ENCODE measurements at regions not wholly inside any gene's neighbourhood (a gene's known extent, or its start where the extent isn't known, plus 50 kb on each side); places are given as distances from the start of the nearest gene placed in this dataset.

DNA sequence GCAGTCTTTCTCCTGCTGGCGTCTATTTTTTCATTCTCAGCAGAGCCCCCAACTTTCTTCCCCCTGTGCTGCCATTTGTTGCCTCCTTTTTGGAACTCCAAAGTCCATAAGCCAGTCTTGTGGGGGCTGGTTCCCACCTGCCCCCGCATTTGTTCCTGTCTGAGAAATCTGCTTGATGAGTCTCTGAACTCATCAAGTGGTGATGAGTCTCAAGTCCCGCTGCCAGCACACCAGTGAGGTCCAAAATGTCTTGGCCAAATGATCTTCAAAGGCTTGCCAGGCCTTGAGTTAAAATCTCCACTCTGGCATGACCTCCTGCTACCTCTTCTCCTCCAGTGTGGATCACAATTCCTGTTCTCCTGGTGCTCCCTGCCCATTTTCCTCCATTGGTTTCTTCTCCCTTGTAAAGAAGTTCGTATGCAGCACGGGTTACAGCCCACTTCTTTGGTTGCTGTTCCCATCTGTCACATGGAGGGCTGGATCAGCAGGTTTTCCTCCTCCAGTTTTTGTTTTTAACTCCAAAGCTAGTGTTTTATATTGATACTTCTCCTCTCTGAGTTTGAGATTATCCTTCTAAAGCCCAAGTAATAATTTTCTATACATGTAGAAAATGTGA, 72.7 kb upstream of the LIMCH1 start:
- DNase-seq = no peak

DNA sequence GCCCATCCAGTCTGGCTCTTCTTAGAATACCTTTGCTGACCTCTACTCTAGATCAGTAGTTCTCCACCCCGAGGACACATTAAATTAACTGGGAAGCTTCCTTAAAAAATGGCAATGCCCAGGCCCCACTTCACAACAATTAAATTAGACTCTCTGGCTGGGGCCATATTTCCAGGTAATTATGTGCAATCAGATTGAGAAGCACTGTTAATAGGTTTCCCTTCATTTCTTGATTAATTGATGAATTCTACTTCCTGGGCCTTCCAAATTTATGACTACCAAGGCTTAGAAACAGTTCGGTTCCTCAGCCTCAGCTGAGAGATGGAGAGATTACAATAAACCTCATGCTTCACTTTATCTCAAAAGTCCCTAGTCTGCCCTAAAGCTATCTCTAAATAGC, 71.7 kb upstream of the LIMCH1 start:
- no peak for DNase-seq

DNA sequence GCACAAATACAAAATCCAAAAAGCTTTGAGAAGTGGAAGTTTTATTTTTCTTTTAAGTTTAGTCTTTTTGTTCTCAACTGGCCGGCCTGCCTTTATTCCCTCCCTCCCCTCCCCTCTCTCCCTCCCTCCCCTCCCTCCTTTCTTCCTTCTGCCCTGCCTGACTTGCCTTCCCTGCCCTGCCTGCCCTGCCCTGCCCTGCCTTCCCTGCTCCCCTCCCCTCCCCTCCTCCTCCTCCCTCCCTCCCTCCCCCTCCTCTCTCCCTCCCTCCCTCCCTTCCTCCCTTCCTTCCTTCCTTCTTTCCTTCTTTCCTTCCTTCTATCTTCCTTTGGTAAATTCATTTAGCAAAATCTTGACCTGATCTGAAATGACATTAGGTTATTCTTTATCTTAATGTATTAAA, 69.8 kb upstream of the LIMCH1 start:
- DNase-seq = no peak

- no peak for DNase-seq
These were observed 66.6 kb upstream of the LIMCH1 start for GRCh38 chr4:41471126-41472071.

- DNase-seq = no peak
These were observed 65.9 kb upstream of the LIMCH1 start for GRCh38 chr4:41472081-41472480.

- DNase-seq = no peak
These were observed 64.8 kb upstream of the LIMCH1 start for GRCh38 chr4:41473176-41473575.

- no peak for DNase-seq
These were observed 62.6 kb upstream of the LIMCH1 start for GRCh38 chr4:41475402-41475801.

- DNase-seq = no peak
These were observed 61.6 kb upstream of the LIMCH1 start for GRCh38 chr4:41476310-41476885.

DNA sequence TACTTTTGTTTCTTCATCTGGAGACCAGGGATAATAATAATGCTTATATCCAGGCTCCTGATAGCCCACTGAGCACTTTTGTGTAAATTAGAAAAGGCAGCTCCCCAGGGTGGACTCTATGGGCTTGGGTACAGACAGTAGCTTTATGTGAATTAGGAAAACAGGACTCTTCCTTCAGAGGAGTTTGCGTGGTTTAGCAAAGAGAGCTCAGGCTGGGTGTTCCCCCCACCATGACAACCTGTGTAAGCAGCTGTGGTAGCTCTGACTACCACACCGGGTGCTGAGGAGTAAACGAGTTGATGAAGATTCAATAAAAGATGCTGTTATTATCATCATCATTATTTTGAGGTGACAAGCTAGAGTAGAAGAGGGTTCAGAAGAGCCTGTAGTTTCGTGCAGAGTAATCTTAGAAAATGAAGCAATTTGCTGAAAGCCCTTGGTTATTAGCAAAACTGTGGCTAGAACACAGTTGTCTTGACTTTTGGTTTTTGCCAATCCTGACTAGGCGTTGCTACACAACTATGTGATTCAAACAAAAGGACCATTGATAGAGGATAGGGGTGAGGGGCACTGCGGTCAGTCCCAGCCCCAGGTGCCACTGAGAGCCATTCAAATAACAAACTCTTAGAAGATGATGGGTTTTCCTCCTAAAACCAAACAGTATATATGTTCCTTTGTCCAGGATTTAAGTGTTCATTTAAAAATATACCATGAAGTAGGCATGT, 60.6 kb upstream of the LIMCH1 start:
- no peak for DNase-seq

DNA sequence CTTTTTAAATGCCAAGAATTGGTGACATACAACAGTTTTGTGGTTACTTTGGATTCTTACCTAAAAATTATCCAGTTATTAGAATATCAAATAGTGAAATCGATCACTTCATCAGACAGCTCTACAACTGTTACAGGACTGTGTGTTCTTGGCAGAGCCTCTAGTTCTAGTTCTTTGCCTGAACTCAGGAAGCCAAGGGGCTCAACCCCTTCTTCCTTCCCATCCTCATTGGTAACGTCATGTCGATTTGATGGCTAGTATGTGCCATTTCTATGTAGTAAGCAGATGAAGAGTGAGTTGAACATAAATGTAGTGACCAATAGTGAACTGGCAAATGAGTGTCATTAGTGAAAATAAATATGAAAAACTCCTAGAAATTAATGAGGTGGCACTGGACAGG, 59.4 kb upstream of the LIMCH1 start:
- no peak for DNase-seq

DNA sequence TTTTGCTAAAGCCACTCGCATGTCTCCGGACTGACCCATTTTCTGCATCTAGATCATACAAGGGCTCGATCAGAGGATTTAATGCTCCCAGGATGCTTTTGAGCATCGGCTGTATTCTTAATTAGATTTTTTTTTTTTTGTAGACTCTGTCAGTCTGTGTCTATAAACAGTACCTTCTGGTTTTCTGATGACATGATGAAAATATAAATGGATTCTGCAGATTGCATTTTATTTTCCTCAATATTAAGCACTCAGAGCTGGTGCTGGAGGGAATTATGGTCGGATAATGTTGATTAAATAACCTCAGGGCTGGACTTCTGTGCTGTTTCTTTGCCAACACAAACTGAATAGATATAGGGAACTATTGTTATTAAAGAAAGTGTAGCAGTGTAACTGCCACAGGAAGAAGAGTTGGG, 57.1 kb upstream of the LIMCH1 start:
- DNase-seq = no peak

DNA sequence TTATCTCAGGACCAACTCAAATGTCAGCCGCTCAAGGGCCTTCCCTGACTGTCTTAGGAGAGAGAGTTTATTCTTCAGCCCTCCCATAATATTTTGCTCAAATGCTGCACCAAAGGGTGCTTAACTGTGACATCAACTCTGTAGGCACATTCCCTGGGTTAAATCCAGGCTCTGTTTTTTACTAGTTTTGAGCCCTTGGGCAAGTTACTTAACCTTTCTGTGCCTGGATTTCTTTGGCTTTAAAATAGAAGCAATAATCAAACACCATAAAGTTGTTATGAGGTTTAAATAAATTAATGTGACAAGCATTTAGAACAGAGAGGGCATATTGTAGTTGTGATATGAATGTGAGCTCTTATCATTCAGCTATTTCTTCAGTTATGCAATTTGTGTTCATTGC, 54.2 kb upstream of the LIMCH1 start:
- no peak for DNase-seq

DNA sequence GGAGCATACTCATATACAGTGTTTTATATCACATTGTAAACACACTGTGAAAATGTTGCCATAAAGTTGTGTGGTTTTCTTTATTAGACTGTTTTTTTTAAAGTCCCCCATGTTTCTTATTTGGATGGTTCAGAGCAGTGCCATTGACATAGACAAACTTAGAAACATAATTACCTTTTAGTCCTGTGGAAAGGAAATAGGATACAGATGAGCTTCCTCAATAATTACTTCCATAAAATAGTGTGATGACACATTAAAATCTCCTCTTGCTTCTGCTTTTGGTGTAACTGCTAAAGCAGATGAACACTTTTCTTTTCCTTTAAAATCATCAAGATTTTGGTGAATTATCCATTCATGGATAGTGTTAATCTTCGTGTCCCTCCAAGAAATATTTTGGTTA, 52.9 kb upstream of the LIMCH1 start:
- peak; percentile 10 to 55 (median 54) for DNase-seq

DNA sequence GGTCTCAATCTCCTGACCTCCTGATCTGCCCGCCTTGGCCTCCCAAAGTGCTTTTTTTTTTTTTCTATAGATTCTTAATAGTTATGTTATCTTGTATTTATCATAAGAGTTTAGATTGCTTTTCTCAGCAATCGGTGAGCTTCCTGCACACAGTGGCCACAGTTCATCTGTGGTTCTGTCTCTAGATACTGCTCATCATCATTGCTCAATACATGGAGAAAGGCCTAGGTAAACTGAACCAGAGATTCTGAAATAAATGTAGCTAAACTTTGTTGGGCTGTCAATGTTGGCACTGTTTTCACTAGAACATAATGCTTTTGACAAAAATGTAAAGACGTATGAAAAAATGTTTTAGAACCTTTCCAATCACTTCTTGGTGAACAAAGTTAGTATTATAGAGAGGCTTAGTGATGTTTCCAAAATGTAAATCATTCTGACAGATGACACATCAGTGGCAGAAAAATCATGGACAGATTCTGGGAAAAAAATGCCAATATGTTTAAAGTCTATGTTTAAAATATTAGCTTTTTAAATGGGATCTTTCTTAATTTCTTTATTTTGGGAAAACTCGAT, 50.0 kb upstream of the LIMCH1 start:
- DNase-seq = no peak

Measured in suppressor macrophage treated with lipopolysaccharide for 1 hour (primary cell).